Panc1 (cell line): ENCODE measurements at regions not wholly inside any gene's neighbourhood (a gene's known extent, or its start where the extent isn't known, plus 50 kb on each side); places are given as distances from the start of the nearest gene placed in this dataset.

Experiments
- ATAC-seq: fragments of 200-7000 bp; cut with Tn5 transposase; 2 replicates; pipeline ENCODE4 v1.9.1; 2020; ENCODE audit warnings: mild to moderate bottlenecking, moderate library complexity
- BruUV-seq: library from RNA; stranded (reverse); fragments of 400-500 nt; replicated peaks from 2 replicates; lab custom pipeline; 2021; lab: Mats Ljungman, UMichigan
- CTCF ChIA-PET: fragments of 300-600 bp; sonication (Branson Sonifier 250); formaldehyde crosslinking; loops from one replicate; lab custom pipeline; 2022; ENCODE audit warnings: antibody characterized with exemption; lab: Charles Lee
- POLR2A ChIA-PET: fragments of 300-600 bp; sonication (Branson Sonifier 250); formaldehyde crosslinking; loops from one replicate; lab custom pipeline; 2022; ENCODE audit warnings: antibody characterized with exemption; lab: Charles Lee
- DNase-seq: peaks from one replicate; pipeline ENCODE4 v3.0.0-alpha.2; 2010; ENCODE audit warnings: low read depth, low spot score
- H3K27ac ChIP-seq: 2 replicates; pipeline ENCODE4 v1.5.1; 2011; ENCODE audit warnings: mild to moderate bottlenecking, low read length, inconsistent platforms
- H3K27me3 ChIP-seq: fragments of 200-500 bp; sonication (Bioruptor generic); 2 replicates; pipeline ENCODE4 v1.6.0; 2014; ENCODE audit warnings: low read length, inconsistent platforms; ENCODE audit not compliant: control insufficient read depth, insufficient read depth
- H3K36me3 ChIP-seq: fragments of 200-500 bp; sonication (Bioruptor generic); 2 replicates; pipeline ENCODE4 v1.5.1; 2014; ENCODE audit warnings: inconsistent platforms, mild to moderate bottlenecking, low read length, moderate library complexity; ENCODE audit not compliant: control insufficient read depth, insufficient read depth
- H3K4me1 ChIP-seq: 2 replicates; pipeline ENCODE4 v1.5.1; 2011; ENCODE audit warnings: inconsistent platforms, mild to moderate bottlenecking, low read length, moderate library complexity; ENCODE audit not compliant: control insufficient read depth, insufficient read depth
- H3K4me3 ChIP-seq, 2 experiments: 2 replicates each; pipeline ENCODE4 v1.5.1; 2011 to 2012; ENCODE audit warnings: low read depth in 2 of 2, low read length in 2 of 2, mild to moderate bottlenecking in 2 of 2, inconsistent platforms in 1 of 2, moderate library complexity in 1 of 2
- H3K9me3 ChIP-seq: fragments of 200-500 bp; sonication (Bioruptor generic); 2 replicates; pipeline ENCODE4 v1.5.1; 2014; ENCODE audit warnings: low read depth, mild to moderate bottlenecking, inconsistent platforms, low read length, moderate library complexity; ENCODE audit not compliant: control insufficient read depth, insufficient read depth
- CTCF ChIP-seq: fragments of 450-650 bp; IDR thresholded peaks from 2 replicates; pipeline ENCODE4 v1.5.1; 2017; ENCODE audit warnings: mild to moderate bottlenecking
- POLR2AphosphoS5 ChIP-seq: IDR thresholded peaks from 2 replicates; pipeline ENCODE4 v1.6.1; 2012; ENCODE audit warnings: mild to moderate bottlenecking, low read depth, low read length, moderate library complexity
- SIN3A ChIP-seq: IDR thresholded peaks from 2 replicates; pipeline ENCODE4 v1.6.1; 2012; ENCODE audit warnings: low read depth, mild to moderate bottlenecking, low read length, moderate library complexity, borderline replicate concordance; ENCODE audit not compliant: insufficient read depth
- TCF7L2 ChIP-seq: IDR thresholded peaks from 2 replicates; pipeline ENCODE4 v1.6.1; 2011; ENCODE audit warnings: mild to moderate bottlenecking, low read depth, low read length, inconsistent platforms
- in situ Hi-C: cut with HindIII; loops from 2 replicates; pipeline ENCODE4 v1.10.0; 2016; ENCODE audit warnings: low sequenced_read_pairs, low pct_unique_long_range_greater_than_20kb
- intact Hi-C: fragments of 100-400 bp; cut with micrococcal nuclease; formaldehyde crosslinking; loops from one replicate; pipeline ENCODE4 v1.10.0; 2022; ENCODE audit not compliant: unreplicated experiment
- TF ChIP-seq, protein P1 (sequence below), 2 experiments: IDR thresholded peaks; 2 replicates each; pipeline ENCODE4 v1.6.1; 2011 to 2012; ENCODE audit warnings: low read depth in 2 of 2, control low read depth in 1 of 2, low read length in 1 of 2, mild to moderate bottlenecking in 1 of 2, moderate library complexity in 1 of 2; ENCODE audit not compliant: insufficient read depth in 1 of 2

DNA sequence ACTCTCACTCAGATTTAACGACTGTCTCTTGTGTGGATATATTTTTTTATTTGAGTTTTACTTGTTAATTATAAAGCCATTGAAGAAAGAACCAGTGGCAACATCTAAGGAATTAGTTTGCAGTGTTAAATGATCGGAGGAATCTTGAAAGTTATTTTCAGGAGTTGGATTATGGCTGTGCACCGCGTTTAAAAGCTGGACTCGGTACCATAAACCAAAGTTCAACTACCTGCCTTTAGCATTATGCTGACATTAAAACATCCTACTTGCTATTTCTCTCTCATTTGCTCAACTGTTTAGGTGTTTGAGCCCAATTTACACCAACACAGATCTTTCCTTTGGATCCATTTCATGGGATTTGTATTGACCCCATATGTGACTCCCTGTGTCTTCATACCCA, 289.4 kb upstream of the SASH1 start:
- intact Hi-C loops (no loop called here), in situ Hi-C loops (no loop called here)
- Histone ChIP-seq H3K36me3 (no peaks in the 10 kb centered on the region), H3K27me3 (no peaks in the 10 kb centered on the region), H3K4me3 (no peak overlapping the region), H3K27ac (no peak overlapping the region), H3K9me3 (no peaks in the 10 kb centered on the region; the same call in none of the 2 replicates), H3K4me1 (no peaks in the 10 kb centered on the region)
- CTCF ChIA-PET = no interaction called here
- DNase-seq = no peak
- TF ChIP-seq CTCF = no peak
- TF ChIP-seq TCF7L2 = no peak
- TF ChIP-seq POLR2AphosphoS5 = no peak
- TF ChIP-seq, protein P1, sequence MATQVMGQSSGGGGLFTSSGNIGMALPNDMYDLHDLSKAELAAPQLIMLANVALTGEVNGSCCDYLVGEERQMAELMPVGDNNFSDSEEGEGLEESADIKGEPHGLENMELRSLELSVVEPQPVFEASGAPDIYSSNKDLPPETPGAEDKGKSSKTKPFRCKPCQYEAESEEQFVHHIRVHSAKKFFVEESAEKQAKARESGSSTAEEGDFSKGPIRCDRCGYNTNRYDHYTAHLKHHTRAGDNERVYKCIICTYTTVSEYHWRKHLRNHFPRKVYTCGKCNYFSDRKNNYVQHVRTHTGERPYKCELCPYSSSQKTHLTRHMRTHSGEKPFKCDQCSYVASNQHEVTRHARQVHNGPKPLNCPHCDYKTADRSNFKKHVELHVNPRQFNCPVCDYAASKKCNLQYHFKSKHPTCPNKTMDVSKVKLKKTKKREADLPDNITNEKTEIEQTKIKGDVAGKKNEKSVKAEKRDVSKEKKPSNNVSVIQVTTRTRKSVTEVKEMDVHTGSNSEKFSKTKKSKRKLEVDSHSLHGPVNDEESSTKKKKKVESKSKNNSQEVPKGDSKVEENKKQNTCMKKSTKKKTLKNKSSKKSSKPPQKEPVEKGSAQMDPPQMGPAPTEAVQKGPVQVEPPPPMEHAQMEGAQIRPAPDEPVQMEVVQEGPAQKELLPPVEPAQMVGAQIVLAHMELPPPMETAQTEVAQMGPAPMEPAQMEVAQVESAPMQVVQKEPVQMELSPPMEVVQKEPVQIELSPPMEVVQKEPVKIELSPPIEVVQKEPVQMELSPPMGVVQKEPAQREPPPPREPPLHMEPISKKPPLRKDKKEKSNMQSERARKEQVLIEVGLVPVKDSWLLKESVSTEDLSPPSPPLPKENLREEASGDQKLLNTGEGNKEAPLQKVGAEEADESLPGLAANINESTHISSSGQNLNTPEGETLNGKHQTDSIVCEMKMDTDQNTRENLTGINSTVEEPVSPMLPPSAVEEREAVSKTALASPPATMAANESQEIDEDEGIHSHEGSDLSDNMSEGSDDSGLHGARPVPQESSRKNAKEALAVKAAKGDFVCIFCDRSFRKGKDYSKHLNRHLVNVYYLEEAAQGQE (IDR thresholded peaks at IDR 0.05; ENCODE audit: insufficient read depth in 1 of 2, low read depth in 2 of 2, low read length in 1 of 2) = no peak
- TF ChIP-seq SIN3A = no peak
- BruUV-seq = no TSS peak
- POLR2A ChIA-PET = no interaction called here
- ATAC-seq = no peak

DNA sequence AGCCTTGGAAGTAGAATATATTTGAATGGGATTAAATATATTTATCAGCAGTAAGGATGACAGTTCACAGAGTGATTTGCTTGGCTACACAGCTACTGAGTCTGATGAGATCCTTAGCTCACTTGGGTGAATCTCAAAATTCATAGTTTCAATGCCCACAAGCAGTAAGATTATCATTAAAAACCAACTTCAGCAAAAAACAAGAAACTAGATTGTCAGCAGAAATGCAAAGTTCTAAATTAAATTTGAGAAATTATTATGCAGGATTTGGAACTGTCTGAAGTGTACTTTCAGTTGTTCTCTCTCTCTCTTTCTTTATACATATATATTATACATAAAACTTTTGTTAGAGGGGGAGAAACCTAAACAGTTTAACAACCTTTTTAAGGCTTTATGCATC, 288.8 kb upstream of the SASH1 start:
- in situ Hi-C loops = no loop called here

More for the DNA sequence above, 288.8 kb upstream of the SASH1 start:
- Histone ChIP-seq H3K27ac (no peak overlapping the region), H3K4me1 (no peaks in the 10 kb centered on the region), H3K36me3 (no peaks in the 10 kb centered on the region), H3K27me3 (no peaks in the 10 kb centered on the region), H3K4me3 (no peak overlapping the region), H3K9me3 (no peaks in the 10 kb centered on the region; the same call in none of the 2 replicates)
- BruUV-seq = no TSS peak
- no peak for DNase-seq
- TF ChIP-seq POLR2AphosphoS5 = no peak
- no peak for TF ChIP-seq SIN3A
- TF ChIP-seq, protein P1 (IDR thresholded peaks at IDR 0.05; ENCODE audit: insufficient read depth in 1 of 2, low read depth in 2 of 2, low read length in 1 of 2) = no peak
- TF ChIP-seq TCF7L2 = no peak
- TF ChIP-seq CTCF = no peak
- ChIA-PET CTCF (no interaction called here), POLR2A (no interaction called here)
- intact Hi-C loops = no loop called here
- no peak for ATAC-seq
